Right cardiac atrium (tissue), 5 donors: ENCODE measurements at regions not wholly inside any gene's neighbourhood (a gene's known extent, or its start where the extent isn't known, plus 50 kb on each side); places are given as distances from the start of the nearest gene placed in this dataset.

ENCODE experiments used
- ATAC-seq, 2 donors: fragments of 200-7000 bp; cut with Tn5 transposase; one replicate each; pipeline versions ENCODE4 v1.8.0 to v1.9.1; 2020; ENCODE audit warnings: moderate library complexity in 2 of 2, mild to moderate bottlenecking in 1 of 2
- DNase-seq, 3 donors: peaks; one replicate each; pipeline ENCODE4 v3.0.0-alpha.2; 2020
- H3K27ac ChIP-seq: one replicate; pipeline ENCODE4 v1.5.1; 2013; ENCODE audit warnings: mild to moderate bottlenecking, low read length, control low read depth, moderate library complexity
- H3K27me3 ChIP-seq: one replicate; pipeline ENCODE4 v1.6.1; 2013; ENCODE audit not compliant: control insufficient read depth, insufficient read depth
- H3K4me1 ChIP-seq: one replicate; pipeline ENCODE4 v1.6.1; 2013; ENCODE audit warnings: low read length; ENCODE audit not compliant: control insufficient read depth, insufficient read depth
- H3K4me3 ChIP-seq: one replicate; pipeline ENCODE4 v1.5.1; 2013; ENCODE audit warnings: low read length, control low read depth
- H3K9me3 ChIP-seq: one replicate; pipeline ENCODE4 v1.6.1; 2013; ENCODE audit warnings: low read length; ENCODE audit not compliant: control insufficient read depth
- WGBS: extraction: QIAGEN DNeasy Blood & Tissue Kit; methylation state at CpG from one replicate; pipeline ENCODE4 v1.1.7; 2013; 5-methylcytosine and 5-hydroxymethylcytosine counted together
- intact Hi-C, 4 donors: fragments of 100-400 bp; cut with DNase I; formaldehyde crosslinking; loops; one replicate each; pipeline versions ENCODE4 v1.11.0 to v1.14.0; 2022 to 2023
- donor health status: healthy with polysubstance abuse.
- donor health status: DM: no; HTN: yes; CAD: no.
- donor health status: DM: no; HTN: no; CAD: no.
- donor health status: DM: no; HTN: yes; CAD: no; lungs with severe emphysema.
- donor health status: DM: yes; HTN: yes; CAD: no.

DNA sequence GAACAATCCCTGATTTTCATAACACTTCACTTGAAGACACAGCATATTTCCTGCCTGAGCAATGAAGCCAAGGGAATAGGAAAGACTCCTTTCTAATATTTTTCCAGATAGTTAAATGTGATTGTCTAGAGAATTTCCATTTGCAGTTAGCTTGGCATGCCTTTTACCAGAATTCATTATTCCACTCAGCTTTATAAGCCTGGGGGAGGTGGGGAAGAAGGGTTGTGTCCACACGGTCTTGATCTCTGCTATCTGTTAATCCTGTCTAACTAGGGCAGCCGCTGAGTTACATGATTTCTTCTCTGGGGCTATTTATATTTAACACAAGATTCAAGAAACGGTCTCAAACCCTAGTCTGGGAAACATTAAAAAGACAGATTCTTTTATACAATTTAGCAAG lies 146.6 kb upstream of the FSCB start:
- Histone ChIP-seq H3K4me1 (no peaks in the 10 kb centered on the region), H3K27me3 (no peaks in the 10 kb centered on the region), H3K27ac (no peak overlapping the region), H3K9me3 (no peaks in the 10 kb centered on the region), H3K4me3 (no peak overlapping the region)
- intact Hi-C loops: no loop called here
- DNase-seq (no peak), ATAC-seq (no peak)
- 37% methylated on average over 3 of the region's 3 CpGs for whole genome bisulfite sequencing

DNA sequence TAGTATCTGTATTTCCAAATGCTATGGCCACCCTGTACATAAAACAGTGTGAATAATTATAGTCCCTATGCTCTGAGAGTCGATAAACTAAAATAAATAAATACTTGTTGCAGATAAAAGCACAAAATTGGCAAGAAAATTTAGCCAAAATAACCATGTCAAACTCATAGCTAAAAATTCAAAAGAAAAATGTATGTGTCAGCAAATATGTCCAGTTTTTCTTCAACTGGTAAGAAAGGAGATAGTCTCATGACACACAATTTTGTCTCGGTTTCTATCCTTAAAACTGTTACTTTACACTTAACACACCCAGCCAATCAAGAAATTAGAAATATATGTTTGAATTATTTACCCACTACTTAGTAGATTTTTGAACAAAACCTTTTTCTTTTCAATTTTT lies 145.6 kb upstream of the FSCB start:
- no peaks in the 10 kb centered on the region for H3K9me3 ChIP-seq
- intact Hi-C loops: no loop called here
- no peaks in the 10 kb centered on the region for H3K4me1 ChIP-seq
- 62% methylated on average over 2 of the region's 2 CpGs for WGBS
- ATAC-seq: no peak
- no peak for DNase-seq
- no peak overlapping the region for H3K4me3 ChIP-seq
- H3K27ac ChIP-seq: no peak overlapping the region
- H3K27me3 ChIP-seq: no peaks in the 10 kb centered on the region

DNA sequence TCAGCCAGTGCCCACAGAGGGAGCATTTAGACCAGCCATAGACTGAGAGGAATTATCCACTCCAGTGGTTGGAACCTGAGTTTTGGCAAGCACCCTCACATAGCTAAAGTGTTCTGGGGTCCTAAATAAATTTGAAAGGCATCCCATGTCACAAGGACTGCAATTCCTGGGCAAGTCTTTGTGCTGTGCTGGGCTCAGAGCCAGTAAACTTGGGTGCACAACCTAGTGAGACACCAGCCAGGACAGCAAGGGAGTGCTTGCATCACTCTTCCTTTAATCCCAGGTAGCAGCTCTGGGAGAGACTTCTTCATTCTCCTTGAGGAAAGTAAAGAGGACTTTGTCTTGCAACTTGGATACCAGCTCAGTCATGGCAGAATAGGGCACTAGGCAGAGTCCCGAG lies 142.0 kb upstream of the FSCB start:
- H3K4me3 ChIP-seq: no peak overlapping the region
- ATAC-seq: no peak
- no peak overlapping the region for H3K27ac ChIP-seq
- H3K27me3 ChIP-seq: no peaks in the 10 kb centered on the region
- WGBS: 86% methylated on average over 1 of the region's 1 CpG
- H3K4me1 ChIP-seq: no peaks in the 10 kb centered on the region
- intact Hi-C loops: no loop called here
- no peaks in the 10 kb centered on the region for H3K9me3 ChIP-seq
- no peak for DNase-seq

DNA sequence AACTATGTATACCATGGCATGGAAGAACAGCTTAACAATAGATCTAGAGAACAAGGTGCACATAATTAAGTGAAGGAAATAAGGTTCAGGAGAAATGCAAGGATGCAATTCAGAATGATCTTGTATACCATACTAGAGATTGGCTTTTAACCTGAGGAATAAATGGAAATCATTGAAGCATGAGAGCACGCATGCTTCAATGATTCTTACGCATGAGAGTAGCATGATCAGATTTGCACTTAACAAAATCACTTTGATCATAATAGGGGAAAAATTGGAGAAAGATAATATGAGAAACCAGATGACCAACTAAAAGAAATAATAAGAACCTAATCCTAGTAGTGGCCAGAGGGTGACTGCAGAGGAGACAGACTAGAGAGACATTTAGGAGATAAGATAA lies 133.3 kb upstream of the FSCB start:
- no peak overlapping the region for H3K4me3 ChIP-seq
- intact Hi-C loops: no loop called here
- WGBS: 81% methylated on average over 2 of the region's 2 CpGs
- no peak for ATAC-seq
- no peaks in the 10 kb centered on the region for H3K27me3 ChIP-seq
- no peaks in the 10 kb centered on the region for H3K4me1 ChIP-seq
- H3K9me3 ChIP-seq: no peaks in the 10 kb centered on the region
- H3K27ac ChIP-seq: no peak overlapping the region
- no peak for DNase-seq

DNA sequence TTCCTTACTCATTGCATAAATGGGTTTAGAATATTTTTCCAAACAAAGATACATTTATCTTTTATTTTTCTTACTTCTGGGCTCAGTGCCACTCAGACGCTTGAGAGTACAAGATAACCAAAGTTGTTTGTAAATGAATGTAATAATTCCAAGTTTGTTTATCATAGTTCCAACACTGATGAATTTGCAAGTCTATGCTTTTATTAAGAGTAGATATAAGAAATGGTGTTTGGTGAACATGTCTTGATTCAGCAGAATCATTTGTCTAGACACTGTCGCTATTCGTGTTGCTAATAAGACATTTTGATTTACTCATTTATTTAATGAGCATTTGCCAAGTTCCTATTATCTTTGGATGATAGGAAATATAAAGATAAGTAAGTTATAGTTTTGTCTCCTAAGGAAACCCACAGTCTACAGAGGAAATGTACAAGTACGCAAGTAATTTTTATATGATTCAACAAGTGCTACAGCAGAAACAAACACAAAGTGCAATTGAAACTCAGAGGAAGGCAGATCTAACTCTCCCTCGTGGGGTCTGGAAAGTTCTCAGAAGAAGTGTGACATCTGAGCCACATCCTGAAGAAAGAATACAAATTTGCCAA lies 132.8 kb upstream of the FSCB start:
- no peak overlapping the region for H3K4me3 ChIP-seq
- no peak for DNase-seq
- 27% methylated on average over 5 of the region's 5 CpGs for WGBS

DNA sequence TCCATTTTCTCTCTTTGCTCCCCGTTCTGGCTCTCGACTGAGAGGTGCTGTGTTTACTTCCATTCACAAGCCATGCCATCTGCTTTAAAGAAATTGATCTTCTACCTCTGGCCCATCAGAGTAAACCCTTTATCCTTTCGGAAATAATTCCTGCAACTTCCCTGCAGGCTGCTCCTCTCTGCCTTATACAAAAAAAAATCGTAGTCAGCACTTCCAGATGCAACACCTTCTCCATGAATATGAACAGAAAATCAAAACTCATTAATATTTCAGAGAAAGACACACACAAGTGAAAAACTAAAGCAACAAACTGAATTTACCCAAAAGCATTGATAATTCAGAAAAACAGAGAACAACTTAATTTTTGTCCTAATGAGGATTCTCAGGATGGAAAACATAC lies 127.6 kb upstream of the FSCB start:
- WGBS: 65% methylated on average over 4 of the region's 4 CpGs
- Histone ChIP-seq H3K4me3 (no peak overlapping the region), H3K4me1 (no peaks in the 10 kb centered on the region), H3K27me3 (no peaks in the 10 kb centered on the region), H3K27ac (no peak overlapping the region), H3K9me3 (no peaks in the 10 kb centered on the region)
- DNase-seq (no peak), ATAC-seq (no peak)
- intact Hi-C loops: no loop called here

More for the DNA sequence above, 132.8 kb upstream of the FSCB start:
- no peak for ATAC-seq
- intact Hi-C loops: no loop called here
- Histone ChIP-seq H3K9me3 (no peaks in the 10 kb centered on the region), H3K4me1 (no peaks in the 10 kb centered on the region), H3K27me3 (no peaks in the 10 kb centered on the region), H3K27ac (no peak overlapping the region)

DNA sequence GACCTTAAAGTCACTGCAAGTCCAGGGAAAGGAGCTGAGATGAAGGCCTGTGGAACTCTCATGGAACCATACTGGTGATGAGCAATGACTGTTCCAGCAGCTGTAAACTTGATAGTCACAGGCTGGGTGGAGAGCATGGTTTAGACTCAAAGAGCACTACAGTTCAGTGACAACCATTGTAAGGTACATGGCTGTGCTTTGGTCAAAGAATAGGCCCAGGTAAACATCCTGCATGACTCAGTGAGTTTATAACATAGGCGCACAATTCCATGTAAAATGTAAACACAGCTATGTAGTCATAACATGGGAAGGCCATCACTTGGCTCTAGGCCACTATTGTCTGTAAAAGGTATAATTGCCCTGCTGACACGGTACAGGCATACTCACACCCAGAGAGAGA lies 119.3 kb upstream of the FSCB start:
- no peaks in the 10 kb centered on the region for H3K4me1 ChIP-seq
- 87% methylated on average over 2 of the region's 2 CpGs for WGBS
- ATAC-seq: no peak
- H3K9me3 ChIP-seq: no peaks in the 10 kb centered on the region
- intact Hi-C loops: no loop called here
- no peak for DNase-seq
- H3K4me3 ChIP-seq: no peak overlapping the region
- H3K27me3 ChIP-seq: no peaks in the 10 kb centered on the region
- H3K27ac ChIP-seq: no peak overlapping the region

DNA sequence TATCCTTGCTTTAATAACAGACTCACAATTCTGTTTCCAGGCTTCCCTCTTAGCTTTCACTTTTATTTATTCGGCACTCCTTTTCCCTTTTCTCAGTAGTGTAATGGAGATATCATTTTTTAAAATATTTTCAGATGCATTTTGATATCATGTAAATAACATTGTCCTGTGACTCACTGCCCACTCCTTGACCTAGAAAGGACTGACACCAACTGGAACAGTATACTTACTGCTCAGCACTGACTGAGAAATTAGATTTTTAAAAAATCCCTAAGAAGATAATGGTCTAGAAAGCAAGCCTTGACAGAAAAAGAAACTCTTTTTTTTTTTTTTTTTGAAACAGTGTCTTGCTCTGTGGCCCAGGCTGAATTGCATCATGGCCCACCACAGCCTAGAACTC lies 118.0 kb upstream of the FSCB start:
- Histone ChIP-seq H3K9me3 (no peaks in the 10 kb centered on the region), H3K27ac (no peak overlapping the region), H3K4me3 (no peak overlapping the region), H3K27me3 (no peaks in the 10 kb centered on the region), H3K4me1 (no peaks in the 10 kb centered on the region)
- intact Hi-C loops: no loop called here
- ATAC-seq (no peak), DNase-seq (no peak)
- 64% methylated on average over 1 of the region's 1 CpG for WGBS

DNA sequence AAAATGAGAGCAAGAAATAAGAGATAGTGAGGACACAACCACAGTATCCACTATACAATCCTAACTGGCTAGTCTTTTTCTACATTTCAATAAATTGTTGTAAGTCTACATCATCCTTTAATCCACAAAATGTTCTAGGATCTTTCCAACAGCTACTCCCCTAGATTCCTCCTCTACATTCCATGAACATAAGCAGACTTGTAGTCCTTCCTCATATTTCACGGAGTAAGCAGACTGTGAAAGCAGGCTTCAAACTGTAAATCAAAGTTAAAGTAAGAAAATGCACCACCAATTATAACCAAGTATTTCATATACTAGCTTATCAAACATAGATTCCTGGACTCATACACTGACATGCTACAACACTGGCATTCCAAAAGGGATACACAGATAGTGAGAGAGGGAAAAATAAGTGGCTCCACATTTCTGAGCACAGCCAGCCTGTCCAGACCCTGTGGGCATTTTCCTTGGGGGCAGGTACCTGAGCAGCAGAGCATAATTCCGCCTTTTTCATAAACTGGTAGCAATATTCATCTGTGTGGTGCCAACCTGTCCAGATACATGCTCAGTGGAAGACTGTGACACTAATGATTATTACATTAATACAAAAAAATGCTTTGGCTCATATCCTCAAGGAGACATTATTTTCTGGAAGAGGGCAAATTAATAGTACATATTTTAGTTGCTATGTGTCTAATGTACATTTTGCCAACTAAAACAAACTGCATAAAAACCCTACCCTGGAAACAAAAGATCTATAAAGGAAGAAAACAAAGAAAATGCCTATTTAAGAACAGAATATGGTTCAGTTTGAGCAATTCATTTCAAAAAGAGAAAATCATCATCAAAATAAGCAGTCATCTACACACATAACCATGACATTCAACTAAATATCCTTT lies 113.3 kb upstream of the FSCB start:
- ATAC-seq (no peak), DNase-seq (no peak)
- H3K4me1 ChIP-seq: no peaks in the 10 kb centered on the region
- H3K27ac ChIP-seq: no peak overlapping the region
- intact Hi-C loops: no loop called here
- H3K4me3 ChIP-seq: no peak overlapping the region
- WGBS: 59% methylated on average over 2 of the region's 2 CpGs
- H3K27me3 ChIP-seq: no peaks in the 10 kb centered on the region
- no peaks in the 10 kb centered on the region for H3K9me3 ChIP-seq

DNA sequence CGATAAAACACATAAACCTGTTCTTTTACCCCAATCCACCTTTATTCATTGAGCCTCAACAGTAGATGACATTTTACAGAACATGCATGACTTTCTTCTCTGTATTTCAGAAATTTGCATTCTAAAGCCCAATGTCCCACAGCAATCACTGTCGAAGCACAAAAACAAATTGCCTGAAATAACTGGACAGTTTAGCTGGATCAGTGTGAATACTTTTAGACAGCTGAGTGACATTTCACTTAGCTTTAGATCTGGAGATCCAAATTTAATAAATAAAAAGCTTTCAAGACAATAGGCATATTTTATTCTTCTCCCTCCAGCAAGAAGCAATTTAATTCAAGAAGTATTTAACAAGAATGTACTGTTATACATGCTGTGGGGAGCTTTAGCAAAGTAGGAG lies 109.1 kb upstream of the FSCB start:
- Histone ChIP-seq H3K27ac (no peak overlapping the region), H3K27me3 (no peaks in the 10 kb centered on the region), H3K9me3 (no peaks in the 10 kb centered on the region), H3K4me1 (no peaks in the 10 kb centered on the region), H3K4me3 (no peak overlapping the region)
- intact Hi-C loops: no loop called here
- 94% methylated on average over 2 of the region's 2 CpGs for WGBS
- DNase-seq (no peak), ATAC-seq (no peak)

DNA sequence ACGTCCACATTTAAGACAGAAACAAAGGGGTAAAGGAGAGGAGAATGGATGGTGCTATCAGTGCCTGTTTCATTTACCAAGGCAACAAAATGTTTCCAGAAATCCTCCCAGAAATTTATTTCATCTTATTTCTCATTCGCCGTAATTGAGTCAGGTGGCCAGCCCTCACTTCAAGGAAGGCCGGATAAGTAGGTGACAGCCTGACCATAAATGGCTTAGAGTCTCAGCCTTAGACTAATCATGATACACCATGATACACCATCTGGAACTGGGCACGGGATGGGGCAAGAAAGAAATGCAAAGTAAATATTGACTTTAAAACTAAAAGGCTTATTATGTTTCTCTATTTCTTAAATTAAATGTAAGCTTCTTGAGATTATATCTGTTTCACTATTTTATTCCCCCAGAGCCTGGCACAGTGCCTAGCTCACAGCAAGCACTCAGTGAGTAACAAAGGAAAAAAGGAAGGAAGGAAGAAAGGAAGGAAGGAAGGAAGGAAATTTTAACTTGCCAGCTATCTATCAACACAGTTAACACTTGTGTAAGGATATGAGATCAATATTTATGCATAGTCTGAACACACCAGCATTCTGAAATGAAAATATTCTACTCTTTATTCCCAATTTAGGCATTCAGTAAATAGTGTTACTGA lies 106.1 kb upstream of the FSCB start:
- H3K4me3 ChIP-seq: no peak overlapping the region
- no peaks in the 10 kb centered on the region for H3K27me3 ChIP-seq
- H3K9me3 ChIP-seq: no peaks in the 10 kb centered on the region
- intact Hi-C loops: no loop called here
- no peaks in the 10 kb centered on the region for H3K4me1 ChIP-seq
- ATAC-seq (no peak), DNase-seq (peak in 1 of 3 donors; percentile 40)
- 89% methylated on average over 5 of the region's 5 CpGs for WGBS
- H3K27ac ChIP-seq: no peak overlapping the region
